ENCODE measurements at regions not wholly inside any gene's neighbourhood (a gene's known extent, or its start where the extent isn't known, plus 50 kb on each side); places are given as distances from the start of the nearest gene placed in this dataset.

DNA sequence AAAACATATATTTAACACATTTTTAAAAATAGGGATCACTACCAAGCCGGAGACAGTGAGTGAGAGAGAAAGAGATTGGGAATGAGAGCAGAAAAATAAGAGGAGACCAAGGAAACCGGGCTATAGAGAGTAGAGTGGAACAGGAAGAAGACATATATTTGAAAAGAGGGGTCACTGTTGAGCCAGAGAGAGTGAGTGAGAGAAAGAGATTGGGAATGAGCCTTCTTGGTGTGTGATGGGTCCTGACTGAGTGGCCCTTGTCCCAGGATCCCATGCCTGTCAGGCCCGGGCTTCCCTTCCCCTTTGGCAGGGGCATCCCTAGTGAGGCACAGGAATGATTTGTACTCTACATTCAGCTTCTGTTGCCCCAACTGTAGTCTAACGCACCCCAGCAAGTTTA is 646.6 kb downstream of the NTRK3 start:
- TF ChIP-seq, protein P1, sequence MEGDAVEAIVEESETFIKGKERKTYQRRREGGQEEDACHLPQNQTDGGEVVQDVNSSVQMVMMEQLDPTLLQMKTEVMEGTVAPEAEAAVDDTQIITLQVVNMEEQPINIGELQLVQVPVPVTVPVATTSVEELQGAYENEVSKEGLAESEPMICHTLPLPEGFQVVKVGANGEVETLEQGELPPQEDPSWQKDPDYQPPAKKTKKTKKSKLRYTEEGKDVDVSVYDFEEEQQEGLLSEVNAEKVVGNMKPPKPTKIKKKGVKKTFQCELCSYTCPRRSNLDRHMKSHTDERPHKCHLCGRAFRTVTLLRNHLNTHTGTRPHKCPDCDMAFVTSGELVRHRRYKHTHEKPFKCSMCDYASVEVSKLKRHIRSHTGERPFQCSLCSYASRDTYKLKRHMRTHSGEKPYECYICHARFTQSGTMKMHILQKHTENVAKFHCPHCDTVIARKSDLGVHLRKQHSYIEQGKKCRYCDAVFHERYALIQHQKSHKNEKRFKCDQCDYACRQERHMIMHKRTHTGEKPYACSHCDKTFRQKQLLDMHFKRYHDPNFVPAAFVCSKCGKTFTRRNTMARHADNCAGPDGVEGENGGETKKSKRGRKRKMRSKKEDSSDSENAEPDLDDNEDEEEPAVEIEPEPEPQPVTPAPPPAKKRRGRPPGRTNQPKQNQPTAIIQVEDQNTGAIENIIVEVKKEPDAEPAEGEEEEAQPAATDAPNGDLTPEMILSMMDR (IDR thresholded peaks at IDR 0.05 in 2 of 3, conservative IDR thresholded peaks at IDR 0.05 in 1 of 3; ENCODE audit: borderline replicate concordance in 1 of 3, insufficient read depth in 1 of 3, low read depth in 2 of 3, low read length in 2 of 3) = no peak
- TF ChIP-seq MAX (IDR thresholded peaks at IDR 0.05) (no peak), SIN3A (IDR thresholded peaks at IDR 0.05; ENCODE audit: low read depth) (no peak), EZH2 (IDR thresholded peaks at IDR 0.05) (no peak), POLR2A (IDR thresholded peaks at IDR 0.05; ENCODE audit: borderline replicate concordance, extremely low read depth, insufficient read depth, insufficient read length) (no peak), ZFX (IDR thresholded peaks at IDR 0.05) (no peak), POLR2AphosphoS5 (IDR thresholded peaks at IDR 0.05; ENCODE audit: low read depth, low read length) (no peak)
